HEK293T (cell line): ENCODE measurements at regions not wholly inside any gene's neighbourhood (a gene's known extent, or its start where the extent isn't known, plus 50 kb on each side); places are given as distances from the start of the nearest gene placed in this dataset.

ENCODE experiments used
- BHLHE40 ChIP-seq: fragments of 450-650 bp; IDR thresholded peaks from 2 replicates; pipeline ENCODE4 v1.6.1; 2016; ENCODE audit warnings: mild to moderate bottlenecking, moderate library complexity, borderline replicate concordance
- ELF4 ChIP-seq: fragments of 450-650 bp; IDR thresholded peaks from 2 replicates; pipeline ENCODE4 v1.6.1; 2017; ENCODE audit warnings: antibody characterized with exemption
- FOXK2 ChIP-seq: fragments of 450-650 bp; IDR thresholded peaks from 2 replicates; pipeline ENCODE4 v1.6.1; 2016; ENCODE audit warnings: mild to moderate bottlenecking
- FOXM1 ChIP-seq: fragments of 450-650 bp; IDR thresholded peaks from 2 replicates; pipeline ENCODE4 v1.6.1; 2017; ENCODE audit warnings: mild to moderate bottlenecking, borderline replicate concordance
- HDGF ChIP-seq: fragments of 450-650 bp; IDR thresholded peaks from 2 replicates; pipeline ENCODE4 v1.6.1; 2017; ENCODE audit warnings: antibody characterized with exemption, borderline replicate concordance
- SUZ12 ChIP-seq: fragments of 450-650 bp; IDR thresholded peaks from 2 replicates; pipeline ENCODE4 v1.6.1; 2016; ENCODE audit warnings: mild to moderate bottlenecking

DNA sequence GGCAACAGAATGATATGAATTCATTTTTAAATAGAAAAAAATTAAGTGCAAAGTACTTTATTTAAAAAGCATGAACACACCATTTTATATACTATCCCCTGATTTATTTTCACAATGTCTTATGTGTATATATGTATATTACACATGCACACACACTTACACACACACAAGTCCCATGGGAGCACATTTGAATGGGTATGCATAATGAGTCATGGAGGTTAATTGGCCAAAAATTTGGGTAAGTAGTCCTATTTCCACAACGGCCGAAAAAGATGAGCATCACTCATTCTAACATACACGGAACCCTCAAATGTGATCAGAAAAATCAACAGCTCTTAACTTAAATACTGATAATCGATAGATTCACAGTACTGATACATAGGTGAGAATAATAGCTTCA is 97.4 kb upstream of the NABP1 start:
- TF ChIP-seq SUZ12 (no peak), BHLHE40 (no peak), HDGF (no peak), FOXK2 (no peak), ELF4 (no peak), FOXM1 (no peak)
